ENCODE measurements at regions not wholly inside any gene's neighbourhood (a gene's known extent, or its start where the extent isn't known, plus 50 kb on each side); places are given as distances from the start of the nearest gene placed in this dataset.

- ChIA-PET POLR2A (no interaction called here), CTCF (no interaction called here)
- Mint-ChIP-seq H3K27me3 (peaks cover 11% of the 10 kb centered on the region), H3K36me3 (ENCODE audit: low read depth) (no peaks in the 10 kb centered on the region), H3K27ac (no peak overlapping the region), H3K4me3 (no peak overlapping the region), H3K4me1 (ENCODE audit: low read depth) (no peaks in the 10 kb centered on the region), H3K9me3 (no peaks in the 10 kb centered on the region)
- ATAC-seq (no peak), DNase-seq (no peak)
- intact Hi-C loops (cut with micrococcal nuclease): no loop called here
- no peak for TF ChIP-seq CTCF (IDR thresholded peaks at IDR 0.05)
Measured at GRCh38 chr20:51166489-51166888, 143.6 kb upstream of the KCNG1 start.

DNA sequence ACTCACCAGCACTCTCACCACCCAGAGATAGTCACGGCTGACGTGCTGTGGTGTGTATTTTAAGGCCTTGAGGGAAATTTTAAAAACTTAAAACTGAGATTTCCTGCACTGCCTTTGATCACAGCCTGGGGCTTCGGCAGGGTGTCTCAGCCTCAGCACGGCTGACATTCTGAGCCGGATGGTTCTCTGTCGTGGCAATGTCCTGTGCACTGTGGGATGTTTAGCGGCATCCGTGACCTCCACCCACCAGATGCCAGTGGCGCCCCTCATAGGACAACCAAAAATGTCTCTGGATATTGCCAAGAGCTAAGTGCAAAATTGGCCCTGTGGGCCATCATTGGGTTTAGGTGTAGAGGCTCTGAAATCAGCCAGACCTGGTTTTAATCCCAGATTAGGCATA is 142.2 kb upstream of the KCNG1 start:
- Mint-ChIP-seq H3K4me1 (ENCODE audit: low read depth) (no peaks in the 10 kb centered on the region), H3K27me3 (peaks cover 13% of the 10 kb centered on the region), H3K4me3 (no peak overlapping the region), H3K36me3 (ENCODE audit: low read depth) (no peaks in the 10 kb centered on the region), H3K27ac (no peak overlapping the region), H3K9me3 (no peaks in the 10 kb centered on the region)
- intact Hi-C loops (cut with micrococcal nuclease): no loop called here
- DNase-seq: no peak
- POLR2A ChIA-PET: no interaction called here
- no peak for ATAC-seq
- no peak for TF ChIP-seq CTCF (IDR thresholded peaks at IDR 0.05)
- CTCF ChIA-PET: interaction anchor here (1.5 kb wide), 1 partner anchor 177 kb away, joined by 5 read pairs; no protein-coding TSS in a partner anchor

DNA sequence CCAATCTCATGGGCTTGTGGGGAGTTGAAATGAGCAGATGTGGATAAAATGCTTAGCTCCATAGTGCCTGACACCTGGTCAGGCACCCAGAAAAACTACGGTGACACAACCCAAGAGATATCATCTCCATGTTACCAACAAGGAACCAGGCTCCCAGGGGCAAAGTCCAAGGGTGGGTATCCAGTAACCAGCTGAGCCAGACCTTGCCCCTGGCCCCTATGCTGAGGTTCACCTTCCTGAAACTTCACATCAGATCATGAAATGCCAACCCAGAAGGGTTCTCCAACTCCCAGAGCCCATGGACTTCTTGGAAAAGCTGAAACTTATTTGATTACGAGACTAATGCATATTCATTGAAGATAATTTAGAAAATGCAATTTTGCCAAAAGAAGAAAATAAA is 141.8 kb upstream of the KCNG1 start:
- CTCF ChIA-PET: interaction anchor here (1.5 kb wide), 1 partner anchor 177 kb away, joined by 5 read pairs; no protein-coding TSS in a partner anchor
- no peaks in the 10 kb centered on the region for H3K9me3 Mint-ChIP-seq
- ATAC-seq: no peak

GRCh38 chr20:51163996-51164600 is 141.2 kb upstream of the KCNG1 start:
- no peak overlapping the region for H3K27ac Mint-ChIP-seq
- ATAC-seq: no peak
- no peaks in the 10 kb centered on the region for H3K9me3 Mint-ChIP-seq
- no peak for DNase-seq
- POLR2A ChIA-PET: no interaction called here
- H3K27me3 Mint-ChIP-seq: peaks cover 15% of the 10 kb centered on the region
- no peaks in the 10 kb centered on the region for H3K36me3 Mint-ChIP-seq (ENCODE audit: low read depth)
- CTCF ChIA-PET: interaction anchor here (1.5 kb wide), 1 partner anchor 176 kb away, joined by 5 read pairs; no protein-coding TSS in a partner anchor
- no peak overlapping the region for H3K4me3 Mint-ChIP-seq
- intact Hi-C loops (cut with micrococcal nuclease): no loop called here
- no peak for TF ChIP-seq CTCF (IDR thresholded peaks at IDR 0.05)
- no peaks in the 10 kb centered on the region for H3K4me1 Mint-ChIP-seq (ENCODE audit: low read depth)

More for the DNA sequence above, 141.8 kb upstream of the KCNG1 start:
- DNase-seq: no peak
- no peak overlapping the region for H3K4me3 Mint-ChIP-seq
- POLR2A ChIA-PET: no interaction called here
- H3K36me3 Mint-ChIP-seq (ENCODE audit: low read depth): no peaks in the 10 kb centered on the region
- TF ChIP-seq CTCF (IDR thresholded peaks at IDR 0.05): no peak
- H3K27me3 Mint-ChIP-seq: peaks cover 15% of the 10 kb centered on the region
- intact Hi-C loops (cut with micrococcal nuclease): no loop called here
- H3K27ac Mint-ChIP-seq: no peak overlapping the region
- no peaks in the 10 kb centered on the region for H3K4me1 Mint-ChIP-seq (ENCODE audit: low read depth)

DNA sequence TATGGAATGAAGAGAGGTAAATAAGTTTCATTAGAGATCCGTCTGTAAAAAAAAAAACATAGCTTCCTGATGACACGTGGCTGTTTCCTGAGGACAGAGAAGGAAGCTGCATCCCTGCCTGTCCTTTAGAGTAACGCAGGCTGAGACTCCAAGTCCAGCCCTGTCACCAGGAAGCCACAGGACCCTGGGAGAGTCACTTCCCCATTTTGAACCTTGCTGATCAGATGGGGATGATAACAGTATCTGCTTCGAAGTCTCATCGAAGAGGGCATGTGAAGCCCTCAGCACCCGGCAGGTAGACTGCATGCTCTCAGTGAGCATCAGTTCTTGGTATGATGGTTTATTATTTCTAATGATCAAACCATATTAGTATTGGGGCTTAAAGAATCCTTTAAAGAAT is 139.1 kb upstream of the KCNG1 start:
- H3K27me3 Mint-ChIP-seq: peaks cover 22% of the 10 kb centered on the region
- ATAC-seq (no peak), DNase-seq (no peak)
- ChIA-PET POLR2A (no interaction called here), CTCF (no interaction called here)
- no peaks in the 10 kb centered on the region for H3K36me3 Mint-ChIP-seq (ENCODE audit: low read depth)
- intact Hi-C loops (cut with micrococcal nuclease): no loop called here
- H3K27ac Mint-ChIP-seq: no peak overlapping the region
- no peak for TF ChIP-seq CTCF (IDR thresholded peaks at IDR 0.05)
- no peaks in the 10 kb centered on the region for H3K4me1 Mint-ChIP-seq (ENCODE audit: low read depth)
- H3K9me3 Mint-ChIP-seq: no peaks in the 10 kb centered on the region
- H3K4me3 Mint-ChIP-seq: no peak overlapping the region

All from activated CD8-positive, alpha-beta T cell treated with anti-CD3 and anti-CD28 coated beads for 36 hours (primary cell).